ENCODE measurements at regions not wholly inside any gene's neighbourhood (a gene's known extent, or its start where the extent isn't known, plus 50 kb on each side); places are given as distances from the start of the nearest gene placed in this dataset.

DNA sequence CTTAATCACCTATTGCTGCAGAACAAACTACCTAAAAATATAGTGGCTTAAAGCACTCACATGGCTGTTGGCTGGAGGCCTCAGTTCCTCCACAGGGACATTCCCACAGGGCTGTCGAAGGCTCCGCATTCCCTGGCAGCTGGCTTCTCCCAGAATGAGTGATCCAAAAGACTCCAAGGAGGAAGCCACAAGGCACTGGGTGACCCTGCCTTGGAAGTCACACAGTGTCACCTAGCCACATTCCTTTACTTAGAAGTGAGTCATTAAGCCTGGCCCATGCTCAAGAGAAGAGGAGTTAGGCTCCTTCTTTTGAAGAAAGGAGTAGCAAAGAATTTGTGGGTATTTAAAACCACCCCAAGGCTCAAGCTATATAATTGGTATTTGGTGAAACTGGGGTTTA, 63.9 kb upstream of the MAP1LC3B2 start:
- DNase-seq: no peak

GRCh38 chr12:116497051-116497591, 62.1 kb upstream of the MAP1LC3B2 start:
- DNase-seq: no peak

GRCh38 chr12:116498471-116498870, 60.7 kb upstream of the MAP1LC3B2 start:
- no peak for DNase-seq

- no peak for DNase-seq
Observed at GRCh38 chr12:116502141-116502725, 56.9 kb upstream of the MAP1LC3B2 start.

DNA sequence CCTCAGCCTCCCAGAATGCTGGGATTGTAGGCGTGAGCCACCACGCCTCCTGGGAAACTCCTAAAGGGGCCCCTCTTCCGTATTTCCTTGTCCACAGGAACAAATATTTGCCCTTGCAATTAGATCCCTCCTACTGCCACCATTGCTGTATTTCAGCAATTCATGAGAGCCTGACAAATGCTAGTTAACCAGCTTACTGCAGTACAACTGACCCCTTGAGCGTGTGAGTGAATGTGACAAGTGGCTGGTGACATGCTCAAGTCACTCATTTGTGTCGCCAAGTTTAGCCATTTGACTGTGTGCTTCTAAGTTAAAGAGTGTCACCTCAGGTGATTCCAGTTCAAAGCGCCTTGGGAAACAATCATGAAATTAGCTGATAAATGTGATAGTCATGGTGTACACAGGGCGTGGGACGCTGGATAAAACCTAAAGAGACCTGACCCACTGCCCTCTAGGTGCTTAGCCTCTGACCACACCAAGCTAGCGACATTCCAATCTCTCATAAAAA, 56.1 kb upstream of the MAP1LC3B2 start:
- no peak for DNase-seq

DNA sequence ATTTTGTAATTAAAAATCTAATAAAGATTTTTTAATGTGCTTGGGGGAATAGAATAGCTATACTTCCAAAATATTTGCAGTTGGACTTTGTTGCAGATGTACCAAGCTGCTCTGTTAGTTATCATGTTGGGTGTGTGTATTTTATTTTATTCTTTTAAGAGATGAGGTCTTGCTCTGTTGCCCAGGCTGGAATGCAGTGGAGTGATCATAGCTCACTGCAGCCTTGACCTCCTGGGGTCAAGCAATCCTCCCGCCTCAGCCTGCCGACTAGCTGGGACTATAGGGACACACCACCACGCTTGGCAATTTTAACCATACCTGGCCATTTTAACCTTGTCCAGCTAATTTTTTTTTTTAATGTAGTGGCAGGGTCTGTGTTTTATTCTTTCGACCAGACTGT, 54.7 kb upstream of the MAP1LC3B2 start:
- no peak for DNase-seq

DNA sequence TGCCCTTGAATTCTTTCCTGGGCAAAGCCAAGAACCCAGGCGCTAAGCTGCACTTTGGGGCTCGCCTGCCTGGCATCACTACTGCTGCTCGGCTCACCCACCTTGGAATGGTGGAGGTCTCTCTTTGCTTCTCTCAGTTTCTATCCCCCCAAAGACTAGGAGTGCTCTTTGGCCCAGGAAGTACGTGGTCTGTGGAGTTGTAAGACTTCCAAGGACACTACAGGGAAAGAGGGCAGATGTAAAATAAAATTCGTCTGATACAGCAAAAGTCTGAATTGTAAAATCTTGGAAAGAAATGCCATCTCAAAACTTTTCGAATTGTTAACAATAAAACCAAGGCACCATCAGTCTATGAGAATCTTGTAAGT, 52.5 kb upstream of the MAP1LC3B2 start:
- DNase-seq: no peak

GRCh38 chr12:116508145-116509121, 50.7 kb upstream of the MAP1LC3B2 start:
- DNase-seq: no peak

Measured in midbrain (tissue), 1 donor.